ENCODE measurements at regions not wholly inside any gene's neighbourhood (a gene's known extent, or its start where the extent isn't known, plus 50 kb on each side); places are given as distances from the start of the nearest gene placed in this dataset.

DNA sequence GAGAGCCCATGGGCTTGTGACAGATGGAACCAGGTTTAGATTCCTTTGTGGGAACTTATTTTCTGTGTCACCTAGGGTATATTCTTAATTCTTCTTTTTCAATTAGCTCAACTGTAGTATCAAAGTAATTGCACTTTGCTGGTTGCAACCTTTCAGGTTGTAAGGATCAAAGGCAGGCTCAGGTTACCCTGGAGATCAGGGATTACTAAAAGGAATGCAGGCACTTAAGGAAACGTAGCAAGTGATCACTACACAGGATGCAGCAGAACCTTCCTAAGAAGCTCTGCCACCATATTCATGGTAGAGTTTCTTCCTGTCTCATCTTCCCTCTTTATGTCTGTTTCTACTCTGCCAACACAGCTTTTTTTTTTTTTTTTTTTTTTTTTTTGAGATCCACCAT, 133.2 kb upstream of the JAG1 start:
- TF ChIP-seq, protein P1, sequence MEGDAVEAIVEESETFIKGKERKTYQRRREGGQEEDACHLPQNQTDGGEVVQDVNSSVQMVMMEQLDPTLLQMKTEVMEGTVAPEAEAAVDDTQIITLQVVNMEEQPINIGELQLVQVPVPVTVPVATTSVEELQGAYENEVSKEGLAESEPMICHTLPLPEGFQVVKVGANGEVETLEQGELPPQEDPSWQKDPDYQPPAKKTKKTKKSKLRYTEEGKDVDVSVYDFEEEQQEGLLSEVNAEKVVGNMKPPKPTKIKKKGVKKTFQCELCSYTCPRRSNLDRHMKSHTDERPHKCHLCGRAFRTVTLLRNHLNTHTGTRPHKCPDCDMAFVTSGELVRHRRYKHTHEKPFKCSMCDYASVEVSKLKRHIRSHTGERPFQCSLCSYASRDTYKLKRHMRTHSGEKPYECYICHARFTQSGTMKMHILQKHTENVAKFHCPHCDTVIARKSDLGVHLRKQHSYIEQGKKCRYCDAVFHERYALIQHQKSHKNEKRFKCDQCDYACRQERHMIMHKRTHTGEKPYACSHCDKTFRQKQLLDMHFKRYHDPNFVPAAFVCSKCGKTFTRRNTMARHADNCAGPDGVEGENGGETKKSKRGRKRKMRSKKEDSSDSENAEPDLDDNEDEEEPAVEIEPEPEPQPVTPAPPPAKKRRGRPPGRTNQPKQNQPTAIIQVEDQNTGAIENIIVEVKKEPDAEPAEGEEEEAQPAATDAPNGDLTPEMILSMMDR (IDR thresholded peaks at IDR 0.05): no peak
- no peak for TF ChIP-seq POLR2A (IDR thresholded peaks at IDR 0.05)

GRCh38 chr20:10812759-10813327, 139.0 kb upstream of the JAG1 start:
- intact Hi-C loops (cut with DNase I; ENCODE audit: low total_unique reads): loop anchor here (5.0 kb wide), 1 partner anchor 1791 kb away; no protein-coding TSS in a partner anchor
- no peak for TF ChIP-seq POLR2A (IDR thresholded peaks at IDR 0.05)
- TF ChIP-seq, protein P1 (IDR thresholded peaks at IDR 0.05): no peak
- WGBS, 2 donors: 71 to 72% methylated on average over 10 of the region's 10 CpGs
- H3K4me3 ChIP-seq (ENCODE audit: low read depth, poor library complexity, severe bottlenecking): no peak overlapping the region
- no peak for DNase-seq (ENCODE audit: low spot score in 2 of 2)

More for the DNA sequence above, 133.2 kb upstream of the JAG1 start:
- H3K4me3 ChIP-seq (ENCODE audit: low read depth, poor library complexity, severe bottlenecking): no peak overlapping the region
- intact Hi-C loops (cut with DNase I; ENCODE audit: low total_unique reads): no loop called here
- WGBS, 2 donors: 88 to 95% methylated on average over 1 of the region's 1 CpG
- DNase-seq (ENCODE audit: low spot score in 2 of 2): no peak

DNA sequence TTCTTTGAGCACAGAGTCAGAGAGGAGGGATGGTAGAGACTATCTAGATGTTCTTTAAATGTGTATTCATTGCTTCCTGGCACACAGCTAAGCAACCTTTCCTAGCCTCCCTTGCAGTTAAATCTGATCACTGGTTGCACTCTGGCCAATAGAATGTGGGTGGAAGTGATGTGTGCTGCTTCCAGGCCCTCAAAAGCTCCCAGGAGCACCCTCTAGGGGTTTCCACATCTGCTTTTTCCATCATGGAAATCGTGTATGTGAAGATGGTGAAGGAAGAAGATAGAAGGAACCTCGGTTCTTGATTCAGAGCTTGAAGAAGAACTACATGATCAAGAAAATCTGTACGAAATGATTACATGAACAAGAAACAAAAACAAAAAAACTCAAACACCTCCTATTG, 149.8 kb upstream of the JAG1 start:
- no peak overlapping the region for H3K4me3 ChIP-seq (ENCODE audit: low read depth, poor library complexity, severe bottlenecking)
- no peak for DNase-seq (ENCODE audit: low spot score in 2 of 2)
- 83 to 84% methylated on average over 3 of the region's 3 CpGs for WGBS, 2 donors
- intact Hi-C loops (cut with DNase I; ENCODE audit: low total_unique reads): no loop called here
- TF ChIP-seq POLR2A (IDR thresholded peaks at IDR 0.05): no peak
- TF ChIP-seq, protein P1 (IDR thresholded peaks at IDR 0.05): no peak

GRCh38 chr20:10824750-10825500, 151.1 kb upstream of the JAG1 start:
- DNase-seq (ENCODE audit: low spot score in 2 of 2): no peak
- TF ChIP-seq, protein P1 (IDR thresholded peaks at IDR 0.05): no peak
- 85 to 87% methylated on average over 11 of the region's 11 CpGs for WGBS, 2 donors
- intact Hi-C loops (cut with DNase I; ENCODE audit: low total_unique reads): no loop called here
- H3K4me3 ChIP-seq (ENCODE audit: low read depth, poor library complexity, severe bottlenecking): no peak overlapping the region

DNA sequence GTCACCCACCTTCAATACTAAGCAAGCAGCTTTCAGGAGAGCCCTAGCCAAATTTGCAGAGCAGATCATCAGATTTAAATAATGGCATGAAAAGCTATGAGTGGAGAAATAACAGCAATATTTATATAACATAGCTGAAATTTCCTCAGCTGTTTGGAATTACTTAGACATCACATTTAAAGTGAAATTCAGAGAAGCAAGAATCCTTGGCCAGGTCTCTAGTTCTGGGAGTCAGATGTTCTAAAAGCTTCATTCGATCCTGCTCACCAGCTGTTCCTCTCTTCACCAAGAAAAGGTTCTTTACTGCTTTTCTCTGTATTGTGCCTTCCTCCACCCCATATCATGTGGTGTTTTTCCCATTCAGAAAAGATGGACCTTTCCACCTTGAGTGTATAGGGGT, 152.3 kb upstream of the JAG1 start:
- intact Hi-C loops (cut with DNase I; ENCODE audit: low total_unique reads): no loop called here
- TF ChIP-seq, protein P1 (IDR thresholded peaks at IDR 0.05): no peak
- TF ChIP-seq POLR2A (IDR thresholded peaks at IDR 0.05): no peak
- no peak for DNase-seq (ENCODE audit: low spot score in 2 of 2)
- H3K4me3 ChIP-seq (ENCODE audit: low read depth, poor library complexity, severe bottlenecking): no peak overlapping the region
- WGBS, 2 donors: 61 to 70% methylated on average over 1 of the region's 1 CpG

Measured in lower leg skin (tissue), 4 donors.